Left colon (tissue), 2 donors: ENCODE measurements at regions not wholly inside any gene's neighbourhood (a gene's known extent, or its start where the extent isn't known, plus 50 kb on each side); places are given as distances from the start of the nearest gene placed in this dataset.

Source experiments
- ATAC-seq: fragments of 200-7000 bp; cut with Tn5 transposase; one replicate; pipeline ENCODE4 v1.9.1; 2020; ENCODE audit warnings: mild to moderate bottlenecking, moderate library complexity
- DNase-seq, 2 donors: peaks; one replicate each; pipeline ENCODE4 v3.0.0-alpha.2; 2020
- intact Hi-C, 2 donors: fragments of 100-400 bp; cut with DNase I in 1 of 2; cut with micrococcal nuclease in 1 of 2; formaldehyde crosslinking; loops; one replicate each; pipeline versions ENCODE4 v1.11.2 to v1.14.0; 2022; cut with DNase I, micrococcal nuclease
- donor health status: DM: no; HTN: no; CAD: no.
- donor health status: DM: yes; HTN: yes; CAD: no.

DNA sequence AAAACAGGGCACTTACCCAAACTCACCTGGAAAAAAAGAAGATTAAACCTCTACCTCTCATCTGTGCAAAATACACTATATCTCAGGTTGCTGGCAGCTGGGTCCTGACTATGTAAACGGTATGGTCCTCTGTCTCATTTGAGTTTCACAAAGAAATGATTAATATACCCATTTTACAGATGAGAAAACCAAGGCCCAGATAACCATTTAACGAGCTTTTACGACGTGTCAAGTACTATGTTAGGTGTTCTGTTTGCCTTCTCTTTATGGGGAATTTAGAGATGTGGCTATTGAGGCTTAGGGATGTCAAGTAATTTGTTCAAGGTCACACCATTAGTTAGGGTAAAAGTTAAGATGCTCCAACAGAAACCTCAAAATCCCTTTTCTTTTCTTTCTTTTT lies 140.4 kb upstream of the USP24 start:
- DNase-seq (no peak), ATAC-seq (no peak)
- intact Hi-C loops = no loop called here

GRCh38 chr1:55353707-55354620 lies 138.8 kb upstream of the USP24 start:
- DNase-seq = no peak
- intact Hi-C loops = no loop called here
- peak; percentile 43 for ATAC-seq

GRCh38 chr1:55352811-55353180 lies 137.6 kb upstream of the USP24 start:
- no peak for DNase-seq
- intact Hi-C loops = no loop called here
- no peak for ATAC-seq

- no peak for ATAC-seq
- peak in 1 of 2 donors; percentile 31 for DNase-seq
Observed at GRCh38 chr1:55352080-55352810, 137.1 kb upstream of the USP24 start.

GRCh38 chr1:55348356-55348755 lies 133.2 kb upstream of the USP24 start:
- ATAC-seq (no peak), DNase-seq (no peak)
- intact Hi-C loops = no loop called here

More at GRCh38 chr1:55352080-55352810, 137.1 kb upstream of the USP24 start:
- intact Hi-C loops = no loop called here

GRCh38 chr1:55347866-55348265 lies 132.7 kb upstream of the USP24 start:
- DNase-seq = no peak
- no peak for ATAC-seq
- intact Hi-C loops = no loop called here

DNA sequence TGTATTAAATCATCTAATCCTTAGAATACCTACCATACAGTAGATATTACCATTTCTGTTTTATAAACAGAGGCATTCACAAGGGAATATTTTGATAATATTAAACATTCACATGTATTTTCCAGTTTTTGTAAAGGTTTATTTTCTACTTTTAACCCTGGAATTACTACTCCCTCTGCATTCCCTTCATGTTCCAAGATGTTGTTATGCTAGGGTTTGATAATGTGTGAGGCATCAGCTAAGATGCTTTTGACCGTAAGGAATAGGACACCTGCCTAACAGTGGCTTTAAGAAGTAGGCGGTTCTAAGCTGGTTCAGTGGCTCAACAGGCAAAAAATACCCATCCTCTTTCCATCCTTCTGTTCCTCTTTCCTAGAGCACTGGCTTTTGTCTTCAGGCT lies 131.9 kb upstream of the USP24 start:
- no peak for DNase-seq
- ATAC-seq = no peak
- intact Hi-C loops = no loop called here

- ATAC-seq (no peak), DNase-seq (no peak)
- intact Hi-C loops = no loop called here
Observed at GRCh38 chr1:55346586-55346985, 131.4 kb upstream of the USP24 start.

GRCh38 chr1:55339681-55340080 lies 124.5 kb upstream of the USP24 start:
- DNase-seq (no peak), ATAC-seq (no peak)
- intact Hi-C loops = no loop called here

GRCh38 chr1:55338448-55338820 lies 123.3 kb upstream of the USP24 start:
- ATAC-seq (no peak), DNase-seq (no peak)
- intact Hi-C loops = no loop called here

DNA sequence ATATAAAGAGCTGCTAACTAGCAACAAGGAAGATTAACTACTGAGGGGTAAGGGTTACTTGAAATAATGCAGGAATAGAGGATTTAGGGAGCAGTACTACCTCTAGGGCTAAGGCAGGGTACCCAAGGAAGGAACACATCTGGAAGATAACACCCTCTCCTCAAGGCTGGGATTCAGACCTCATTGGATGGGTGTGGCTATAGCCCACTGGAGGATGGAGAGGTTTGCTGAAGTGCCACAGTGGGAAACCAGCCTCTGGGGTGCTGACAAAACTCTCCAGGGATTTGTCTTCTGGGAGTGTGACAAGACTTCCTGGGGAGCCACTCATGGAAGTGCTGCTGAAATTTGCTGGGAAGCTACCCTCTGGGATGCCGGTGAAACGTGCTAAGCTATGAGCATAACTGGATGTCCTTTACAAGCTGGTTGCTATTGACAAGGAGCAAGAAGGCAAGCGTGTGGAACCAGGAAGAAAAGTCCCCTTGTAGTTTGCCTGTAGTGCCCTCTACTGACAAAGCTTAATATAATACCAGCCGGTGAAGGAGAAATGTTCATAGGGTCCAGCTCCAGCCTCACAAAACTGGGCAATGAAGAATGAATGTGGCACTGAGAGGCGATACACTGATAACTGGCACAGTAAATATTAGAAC lies 122.8 kb upstream of the USP24 start:
- DNase-seq (peak in 1 of 2 donors; percentile 6), ATAC-seq (peak; percentile 90)
- intact Hi-C loops = no loop called here

DNA sequence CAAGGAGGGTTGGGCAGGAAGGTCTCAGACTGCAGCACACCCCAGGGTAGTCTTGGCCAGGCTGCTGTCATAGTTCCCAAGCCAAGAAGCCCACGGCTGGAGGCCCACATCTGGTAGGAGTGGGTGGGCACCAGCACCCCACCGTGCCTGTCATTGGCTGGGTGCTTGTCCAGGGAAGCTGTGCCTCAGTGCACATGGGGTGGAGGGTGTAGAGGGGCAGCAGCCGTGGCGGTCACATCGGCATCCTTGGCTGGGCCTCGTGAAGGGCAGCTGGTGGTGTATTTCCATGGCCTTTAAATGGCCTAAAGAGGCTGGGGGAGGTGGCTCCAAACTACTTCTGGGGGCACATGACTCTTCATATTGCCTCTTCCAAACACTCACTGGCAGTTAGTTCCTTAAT lies 119.6 kb upstream of the USP24 start:
- intact Hi-C loops = no loop called here

DNA sequence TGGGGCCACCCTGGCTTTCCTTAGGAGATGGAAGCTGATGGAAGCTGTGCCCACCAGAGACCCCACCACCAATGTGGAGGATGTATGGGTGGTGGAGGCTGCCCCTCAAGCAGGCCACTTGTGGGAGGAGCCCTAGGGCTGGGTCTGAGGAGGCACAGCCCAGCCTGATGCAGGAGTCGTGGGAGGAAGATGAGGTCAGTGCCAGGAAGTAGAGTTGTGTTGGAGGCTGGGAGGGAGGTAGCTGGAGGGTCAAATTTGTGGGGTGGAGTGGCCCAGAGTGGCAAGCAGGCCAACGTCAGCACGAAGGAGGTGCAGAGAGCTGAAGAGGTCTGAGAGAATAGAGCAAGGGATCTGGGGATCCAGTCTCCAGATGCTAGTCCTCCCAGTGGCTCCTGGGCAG lies 119.0 kb upstream of the USP24 start:
- intact Hi-C loops = no loop called here
- ATAC-seq (no peak), DNase-seq (no peak)

More for the DNA sequence above, 119.6 kb upstream of the USP24 start:
- ATAC-seq (no peak), DNase-seq (no peak)

- intact Hi-C loops = no loop called here
- DNase-seq (no peak), ATAC-seq (no peak)
Observed at GRCh38 chr1:55333461-55333860, 118.3 kb upstream of the USP24 start.

DNA sequence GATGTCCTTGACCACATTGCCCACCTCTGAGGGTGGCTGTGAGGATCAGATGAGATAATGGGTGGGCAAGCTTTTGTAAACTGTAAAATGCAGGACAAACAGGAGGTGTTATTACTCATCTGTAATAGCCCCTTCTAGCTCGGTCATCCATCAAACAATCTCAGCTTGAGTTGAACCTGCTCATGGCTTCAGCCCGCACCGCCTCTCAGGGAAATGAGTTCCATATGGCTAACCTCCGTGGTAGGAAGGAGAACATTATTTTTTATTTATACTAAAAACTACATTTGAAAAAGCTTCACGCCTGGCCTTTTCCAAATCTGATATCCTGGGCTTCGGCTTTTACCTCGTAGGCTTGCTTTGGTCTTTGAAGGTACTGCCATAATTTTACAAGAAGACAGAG lies 116.2 kb upstream of the USP24 start:
- no peak for ATAC-seq
- intact Hi-C loops = no loop called here
- no peak for DNase-seq

- ATAC-seq (no peak), DNase-seq (no peak)
- intact Hi-C loops = no loop called here
Observed at GRCh38 chr1:55329808-55330432, 114.8 kb upstream of the USP24 start.

DNA sequence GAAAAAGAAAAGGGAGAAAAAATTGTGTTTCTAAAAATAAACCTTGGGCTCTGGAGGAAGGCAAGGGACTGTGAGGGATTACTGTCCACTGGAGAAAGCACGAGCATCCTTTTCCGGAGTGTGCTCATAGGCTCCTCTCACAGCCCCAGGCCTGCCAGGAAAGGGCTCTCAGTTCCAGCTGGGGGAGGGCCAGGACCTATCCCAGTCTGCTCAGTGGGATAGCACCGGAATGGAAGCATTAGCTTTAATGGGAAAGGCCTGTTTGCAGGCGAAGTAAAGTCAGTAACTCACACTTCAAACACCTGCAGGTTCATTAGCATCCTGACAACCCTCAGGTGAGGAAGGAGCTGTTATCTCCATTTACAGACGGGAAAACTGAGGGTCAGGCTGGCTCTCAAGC lies 113.9 kb upstream of the USP24 start:
- intact Hi-C loops = no loop called here
- ATAC-seq = no peak
- no peak for DNase-seq

GRCh38 chr1:55326496-55327243 lies 111.5 kb upstream of the USP24 start:
- ATAC-seq = no peak
- intact Hi-C loops = no loop called here
- no peak for DNase-seq

DNA sequence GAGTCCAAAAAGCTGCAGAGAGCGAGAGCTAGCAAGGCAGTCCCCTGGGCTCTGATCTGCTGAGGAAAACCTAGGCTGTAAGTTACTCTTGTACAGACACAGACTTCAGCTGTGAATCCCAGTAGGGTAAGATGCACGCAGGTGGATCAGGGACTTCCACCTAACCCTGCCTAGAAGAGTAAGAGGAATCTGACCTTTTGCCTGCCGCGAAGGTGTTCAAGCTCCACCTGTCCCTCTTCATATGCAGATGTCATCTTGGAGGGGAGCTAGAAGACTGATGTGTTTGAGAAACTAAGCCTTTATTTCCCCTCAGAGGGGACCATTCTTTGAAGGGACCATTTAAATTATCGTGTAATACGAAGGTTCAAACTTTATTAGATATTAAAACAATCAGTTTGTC lies 108.6 kb upstream of the USP24 start:
- DNase-seq (no peak), ATAC-seq (no peak)
- intact Hi-C loops = no loop called here
